ENCODE measurements at regions not wholly inside any gene's neighbourhood (a gene's known extent, or its start where the extent isn't known, plus 50 kb on each side); places are given as distances from the start of the nearest gene placed in this dataset.
"Not testable (repeated sequence)": the region's sequence is repeated elsewhere in the genome, so short reads cannot be mapped to it uniquely, and the experiment has no call there.

DNA sequence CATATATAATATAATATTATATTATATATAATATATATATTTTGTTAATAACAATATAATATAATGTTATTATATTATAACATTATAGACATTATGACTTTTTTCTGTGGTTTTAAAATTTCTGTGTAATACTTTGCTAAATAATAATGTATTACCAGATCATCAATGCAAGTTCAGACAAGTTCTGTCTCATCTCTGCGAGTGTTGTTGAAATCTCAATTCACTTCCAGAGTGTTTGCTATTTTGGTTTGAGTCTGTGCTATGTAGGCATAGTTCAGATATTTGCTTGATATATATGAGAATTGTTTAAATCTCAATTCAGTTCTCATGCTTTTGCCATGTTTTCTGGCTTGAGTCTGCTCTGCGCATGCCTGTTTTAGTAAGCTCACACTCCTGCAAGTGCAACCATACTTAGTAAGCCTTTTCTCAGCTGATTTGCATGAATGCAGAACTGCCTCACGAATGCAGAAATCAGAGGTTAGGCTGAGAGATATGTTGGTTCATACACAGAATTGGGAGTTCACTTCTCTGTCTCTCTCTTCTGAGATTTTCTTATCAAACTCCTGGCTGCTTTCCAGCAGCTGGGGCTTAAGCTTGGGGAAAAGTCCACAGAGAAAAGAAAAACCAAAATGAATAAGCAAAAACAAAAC lies 830.2 kb upstream of the SORCS1 start:
- no peak overlapping the region for H3K4me3 ChIP-seq (ENCODE audit: low read depth, low read length)

DNA sequence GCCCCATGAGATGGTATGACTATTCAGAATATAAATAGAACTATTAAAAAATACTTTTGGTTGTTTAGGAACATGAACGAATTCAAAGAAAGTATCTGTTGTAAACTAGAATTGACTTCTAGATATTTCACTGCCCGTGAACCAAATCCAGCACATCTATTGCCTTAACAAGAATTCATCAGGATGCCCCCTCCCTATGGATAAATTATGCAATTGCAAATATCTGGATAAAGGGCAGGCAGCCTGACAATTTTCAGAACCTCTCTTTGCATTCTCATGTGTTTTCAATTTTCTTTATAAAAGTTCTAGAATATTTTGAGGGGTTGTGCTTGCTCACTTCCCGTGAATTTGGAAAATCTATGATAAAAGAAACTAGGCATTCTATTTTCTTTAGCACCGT lies 822.1 kb upstream of the SORCS1 start:
- no peak overlapping the region for H3K4me3 ChIP-seq (ENCODE audit: low read depth, low read length)

DNA sequence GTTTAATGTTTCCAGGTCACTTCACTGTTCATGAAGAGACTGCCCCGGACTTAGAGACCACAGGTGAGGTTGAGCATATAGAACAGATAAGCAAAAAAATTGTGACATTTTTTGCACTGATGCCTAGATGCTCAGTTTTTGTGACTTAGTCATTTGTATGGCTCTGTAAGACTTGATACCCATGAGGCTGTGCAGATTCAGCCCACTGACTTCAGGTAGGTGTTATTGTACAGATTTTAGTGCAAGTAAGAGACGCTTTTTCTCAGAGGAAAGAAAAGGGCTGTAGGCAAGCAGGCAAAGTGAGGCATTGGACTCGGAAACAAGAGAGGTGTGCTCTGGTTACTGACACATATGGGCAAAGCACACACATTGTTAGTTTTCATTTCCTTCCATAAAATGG lies 820.1 kb upstream of the SORCS1 start:
- no peak overlapping the region for H3K4me3 ChIP-seq (ENCODE audit: low read depth, low read length)

DNA sequence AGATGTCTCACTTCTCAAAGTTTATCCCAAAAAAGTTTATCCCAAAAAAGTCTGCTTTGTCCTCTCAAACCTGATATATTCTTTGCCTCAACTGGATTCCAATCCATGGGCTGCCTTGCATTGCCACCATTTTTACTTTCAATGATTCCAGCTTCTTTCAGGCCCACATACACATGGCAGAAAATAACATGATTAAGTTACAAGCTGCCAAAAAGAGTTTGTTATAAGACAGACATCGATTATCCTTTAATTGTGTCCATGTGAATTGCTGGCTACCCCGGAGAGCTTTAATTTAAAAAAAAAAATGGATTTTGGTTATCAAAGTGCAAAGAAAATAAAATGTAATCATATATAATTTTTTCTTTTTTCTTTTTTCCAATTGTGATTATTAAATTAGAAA lies 819.6 kb upstream of the SORCS1 start:
- H3K4me3 ChIP-seq (ENCODE audit: low read depth, low read length), result no peak overlapping the region

DNA sequence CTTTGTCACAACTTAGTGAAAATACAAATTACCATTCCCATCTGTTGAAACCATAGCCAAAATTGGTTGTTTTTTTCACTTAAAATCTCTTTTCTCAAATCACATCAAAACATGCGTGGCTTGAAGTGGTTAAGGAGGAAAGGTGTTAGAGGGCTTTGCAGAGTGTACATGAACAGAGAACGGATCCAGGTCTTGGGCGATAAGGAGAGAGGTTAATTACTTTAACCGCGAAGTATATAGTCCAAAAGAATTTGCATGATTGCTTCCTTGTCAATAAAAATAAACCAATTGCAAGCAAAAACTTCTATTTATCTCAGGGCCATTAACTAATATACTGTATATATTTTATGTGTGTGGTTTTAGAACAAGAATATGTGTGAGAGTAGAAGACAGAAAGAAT lies 813.9 kb upstream of the SORCS1 start:
- H3K4me3 ChIP-seq (ENCODE audit: low read depth, low read length), result no peak overlapping the region

DNA sequence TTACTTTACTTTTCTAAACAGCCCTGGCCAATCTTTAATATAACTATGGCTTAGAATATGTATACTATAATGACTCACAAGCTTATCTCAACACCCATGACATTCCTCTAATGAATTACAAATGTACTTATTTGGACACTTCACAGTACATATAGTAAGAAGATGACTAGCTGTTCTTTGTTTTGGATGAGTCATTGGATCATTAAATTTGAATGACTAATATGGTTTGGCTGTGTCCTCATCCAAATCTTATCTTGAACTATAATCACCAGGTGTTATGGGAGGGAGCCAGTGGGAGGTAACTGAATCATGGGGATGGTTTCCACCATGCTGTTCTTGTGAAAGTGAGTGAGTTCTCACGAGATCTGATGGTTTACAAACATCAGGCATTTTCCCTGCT lies 807.5 kb upstream of the SORCS1 start:
- no peak overlapping the region for H3K4me3 ChIP-seq (ENCODE audit: low read depth, low read length)

DNA sequence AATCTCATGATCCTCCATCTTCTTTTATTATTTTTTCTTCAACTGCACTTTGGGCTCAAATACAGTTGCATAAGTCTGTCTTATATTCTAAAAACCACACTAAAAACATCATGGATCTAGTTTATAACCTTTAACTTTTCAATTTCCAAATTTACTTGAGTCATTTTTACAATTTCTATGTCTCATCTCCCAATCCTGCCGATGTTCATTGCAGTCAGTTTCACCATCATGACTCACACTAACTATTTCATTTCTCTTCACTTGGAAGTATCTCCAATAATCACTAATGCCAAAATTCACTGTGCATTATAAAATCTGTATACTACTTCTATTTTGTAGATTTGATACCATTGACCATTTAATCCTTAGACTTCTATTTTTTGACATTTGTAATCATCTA lies 806.9 kb upstream of the SORCS1 start:
- no peak overlapping the region for H3K4me3 ChIP-seq (ENCODE audit: low read depth, low read length)

DNA sequence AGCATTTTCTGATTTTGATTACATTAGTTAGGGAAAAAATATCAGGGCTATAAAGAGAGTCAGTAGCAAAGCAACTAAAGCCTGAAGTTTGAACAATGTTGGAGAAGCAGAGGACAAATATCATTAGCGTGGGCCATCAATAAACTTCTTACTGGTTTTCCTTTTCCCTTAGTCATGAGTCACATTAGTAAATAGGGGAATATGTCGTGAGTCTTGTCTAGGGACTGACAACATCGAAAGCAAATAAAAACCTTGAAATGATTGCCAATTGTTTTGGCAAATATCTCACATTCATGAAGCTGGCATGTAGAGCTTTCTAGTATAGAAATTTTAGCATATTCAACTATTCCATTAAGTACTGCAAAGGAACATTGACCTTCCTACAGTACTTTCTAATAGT lies 806.0 kb upstream of the SORCS1 start:
- H3K4me3 ChIP-seq (ENCODE audit: low read depth, low read length), result no peak overlapping the region

DNA sequence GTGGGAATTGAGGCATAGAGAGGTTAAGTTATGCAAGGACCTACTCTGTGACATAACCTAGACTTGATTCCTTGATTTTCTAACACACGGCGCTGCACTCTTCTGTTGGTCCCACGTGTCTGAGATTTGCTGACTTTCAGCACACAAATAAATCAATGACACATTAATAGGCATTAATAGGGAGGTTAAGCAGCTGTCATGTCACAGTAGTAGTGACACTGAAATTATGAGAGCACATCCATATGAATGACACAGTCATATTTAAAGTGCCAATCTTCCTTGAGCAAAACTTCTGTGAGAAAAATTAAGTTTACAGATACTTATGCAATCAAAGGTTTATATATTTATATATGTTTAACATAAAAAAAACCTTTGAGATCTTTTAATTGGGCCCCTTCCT lies 805.4 kb upstream of the SORCS1 start:
- H3K4me3 ChIP-seq (ENCODE audit: low read depth, low read length), result no peak overlapping the region

DNA sequence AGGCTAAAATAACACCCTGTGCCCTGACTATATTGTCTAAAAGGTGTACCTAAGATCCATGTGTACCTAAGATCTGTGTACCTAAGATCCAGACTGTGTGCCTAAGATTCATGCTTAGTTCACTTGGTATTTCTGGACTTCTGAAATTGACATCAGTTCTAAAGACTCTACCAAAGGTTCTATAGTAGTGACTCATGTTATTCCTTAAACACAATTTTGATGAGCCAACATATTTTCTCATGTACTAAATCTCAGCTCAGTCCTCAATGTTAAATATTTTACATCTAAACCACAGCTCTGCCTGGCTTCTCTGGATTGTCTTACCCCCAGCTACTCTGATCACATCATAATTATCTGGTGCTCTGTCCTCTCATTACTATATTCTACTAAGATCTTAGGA lies 802.3 kb upstream of the SORCS1 start:
- H3K4me3 ChIP-seq (ENCODE audit: low read depth, low read length), result no peak overlapping the region

DNA sequence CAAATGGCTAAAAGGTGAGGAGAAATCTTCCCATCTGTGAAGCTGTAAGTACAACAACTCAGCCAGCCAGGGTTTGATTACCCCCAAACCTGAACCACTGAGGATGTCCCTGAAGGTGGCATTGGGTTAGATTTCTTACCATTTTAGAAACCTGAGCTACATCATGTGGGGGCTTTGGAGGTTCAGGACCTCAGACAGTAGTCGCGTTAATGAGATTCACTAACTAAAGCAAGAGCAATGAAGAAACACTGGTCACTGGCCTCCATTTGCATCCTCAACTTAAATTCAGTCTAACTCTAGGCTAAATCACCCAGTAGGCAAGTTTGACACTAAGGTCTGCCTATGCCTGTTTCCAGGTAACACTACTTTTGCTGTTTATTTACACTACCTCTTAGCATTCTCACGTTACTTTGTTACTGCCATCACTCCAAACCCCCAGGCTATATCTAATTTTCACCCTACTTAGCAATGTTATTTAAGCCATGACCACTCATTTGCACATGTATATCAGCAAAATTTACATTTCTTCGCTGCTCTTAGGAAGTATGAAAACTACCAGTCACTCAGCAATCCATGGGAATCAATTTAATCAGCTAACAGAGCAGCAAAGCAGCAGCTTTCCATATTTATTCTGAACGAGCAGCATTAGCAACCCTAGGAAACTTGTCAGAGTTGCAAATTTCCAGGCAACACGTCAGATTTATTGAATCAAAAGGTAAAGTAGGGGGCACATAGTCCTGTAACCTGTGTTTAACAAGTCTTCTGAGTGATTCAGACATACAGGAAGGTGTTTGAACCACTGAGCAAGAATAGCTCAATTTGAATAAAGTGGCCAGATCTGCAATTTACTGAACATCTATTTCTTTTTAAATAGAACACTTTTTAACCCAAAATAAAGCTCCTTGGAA lies 788.4 kb upstream of the SORCS1 start:
- H3K4me3 ChIP-seq (ENCODE audit: low read depth, low read length), result no peak overlapping the region

DNA sequence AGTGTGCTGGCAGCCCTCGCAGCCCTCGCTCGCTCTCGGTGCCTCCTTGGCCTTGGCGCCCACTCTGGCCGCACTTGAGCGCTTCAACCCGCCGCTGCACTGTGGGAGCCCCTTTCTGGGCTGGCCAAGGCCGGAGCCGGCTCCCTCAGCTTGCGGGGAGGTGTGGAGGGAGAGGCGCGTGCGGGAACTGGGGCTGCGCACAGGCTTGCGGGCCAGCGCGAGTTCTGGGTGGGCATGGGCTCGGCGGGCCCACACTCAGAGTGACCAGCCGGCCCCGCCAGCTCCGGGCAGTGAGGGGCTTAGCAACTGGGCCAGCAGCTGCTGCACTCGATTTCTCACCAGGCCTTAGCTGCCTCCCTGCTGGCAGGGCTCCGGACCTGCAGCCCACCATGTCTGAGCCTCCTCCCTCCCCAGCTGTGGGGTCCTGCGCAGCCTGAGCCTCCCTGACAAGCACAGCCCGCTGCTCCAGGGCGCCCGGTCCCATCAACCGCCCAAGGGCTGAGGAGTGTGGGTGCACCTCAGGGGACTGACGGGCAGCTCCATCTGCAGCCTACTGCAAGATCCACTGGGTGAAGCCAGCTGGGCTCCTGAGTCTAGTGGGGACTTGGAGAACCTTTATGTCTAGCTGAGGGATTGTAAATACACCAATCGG lies 786.0 kb upstream of the SORCS1 start:
- not testable (repeated sequence) for H3K4me3 ChIP-seq (ENCODE audit: low read depth, low read length)

DNA sequence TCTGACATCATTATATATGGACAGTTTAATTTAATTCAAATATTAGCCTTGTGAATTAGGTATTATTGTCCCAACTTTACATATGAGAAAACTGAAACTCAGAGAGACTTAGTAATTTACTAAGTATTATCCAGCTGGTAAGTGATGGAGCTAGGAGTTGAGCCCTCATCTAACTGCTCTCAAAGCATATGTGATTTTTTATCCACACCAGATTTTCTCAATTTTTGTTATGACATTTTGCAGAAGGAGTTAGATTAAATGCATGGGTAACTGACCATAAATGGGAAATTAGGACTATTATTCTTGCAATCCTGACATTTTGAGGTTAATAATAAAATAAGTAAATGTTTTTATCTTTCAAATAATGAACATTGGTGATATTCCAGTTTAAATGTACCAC lies 778.3 kb upstream of the SORCS1 start:
- no peak overlapping the region for H3K4me3 ChIP-seq (ENCODE audit: low read depth, low read length)

DNA sequence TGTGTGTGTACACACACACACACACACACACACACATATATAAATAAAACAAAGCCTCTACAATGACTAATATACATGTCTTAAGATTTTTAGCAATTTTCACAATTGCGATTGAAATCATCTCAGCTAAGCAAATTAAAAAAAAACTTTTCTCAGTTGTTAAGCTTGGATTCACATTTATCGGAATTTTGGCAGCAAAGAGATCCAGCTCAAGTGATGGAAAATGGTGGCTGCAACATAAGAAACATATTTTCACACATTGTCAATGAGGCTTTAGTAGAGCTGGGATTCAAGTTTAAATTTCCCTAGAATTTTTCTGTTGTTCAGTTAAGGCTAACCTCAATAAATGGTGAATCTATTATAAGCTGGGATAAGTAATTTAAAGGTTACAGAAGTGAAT lies 768.6 kb upstream of the SORCS1 start:
- no peak overlapping the region for H3K4me3 ChIP-seq (ENCODE audit: low read depth, low read length)

DNA sequence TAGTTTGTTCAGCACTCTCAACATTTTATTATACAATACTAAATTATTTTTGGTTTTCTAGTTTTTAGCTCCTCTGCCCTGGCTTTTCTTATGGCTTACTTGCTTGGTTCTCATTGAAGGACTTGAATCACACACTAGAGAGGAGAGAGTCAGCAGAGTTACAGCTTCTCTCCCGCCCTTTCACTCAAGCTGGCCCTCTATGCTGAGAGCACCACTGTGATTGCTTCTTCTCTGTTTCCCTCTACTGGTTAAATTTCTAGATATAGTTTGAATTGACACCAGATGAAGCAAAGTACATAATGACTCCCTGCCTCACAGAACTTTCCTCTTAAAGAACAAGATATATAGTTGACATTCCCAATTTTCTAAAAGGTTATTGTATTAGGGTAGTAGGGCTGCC lies 767.3 kb upstream of the SORCS1 start:
- H3K4me3 ChIP-seq (ENCODE audit: low read depth, low read length), result no peak overlapping the region

DNA sequence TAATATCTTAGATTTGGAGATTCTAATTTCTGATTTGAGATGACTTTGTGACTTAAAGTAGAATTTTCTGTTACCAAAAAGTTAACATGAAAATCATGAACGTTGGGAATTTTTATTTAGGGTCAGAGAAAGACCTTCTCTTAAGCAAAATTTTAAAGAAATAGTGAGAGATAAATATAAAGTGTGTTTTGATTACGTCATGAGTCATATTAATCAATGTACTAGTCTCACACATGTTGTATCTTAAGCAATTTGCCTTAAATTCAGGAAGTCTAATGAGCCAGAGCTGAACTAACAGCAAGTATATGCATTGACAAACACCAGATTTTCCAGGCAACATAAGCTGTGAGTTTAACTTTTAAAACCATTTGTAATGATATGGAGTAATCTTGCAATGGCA lies 765.5 kb upstream of the SORCS1 start:
- H3K4me3 ChIP-seq (ENCODE audit: low read depth, low read length), result no peak overlapping the region

DNA sequence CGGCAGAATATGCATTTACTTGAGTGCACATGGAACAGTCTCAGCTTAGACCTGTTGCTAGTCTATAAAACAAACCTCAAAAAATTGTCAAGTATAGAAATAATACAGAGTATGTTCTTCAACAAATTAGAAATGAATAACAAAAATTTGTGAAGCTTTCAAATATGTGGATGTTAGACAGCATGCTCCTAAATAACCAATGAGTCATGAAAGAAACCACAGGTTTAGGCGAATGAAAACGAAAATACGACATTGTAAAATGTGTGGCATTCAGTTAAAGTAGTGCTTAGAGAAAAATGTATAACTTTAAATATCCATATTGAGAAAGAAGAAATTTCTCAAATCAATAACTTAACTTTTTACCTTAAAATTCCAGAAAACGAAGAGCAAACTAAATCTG lies 760.0 kb upstream of the SORCS1 start:
- H3K4me3 ChIP-seq (ENCODE audit: low read depth, low read length), result no peak overlapping the region

DNA sequence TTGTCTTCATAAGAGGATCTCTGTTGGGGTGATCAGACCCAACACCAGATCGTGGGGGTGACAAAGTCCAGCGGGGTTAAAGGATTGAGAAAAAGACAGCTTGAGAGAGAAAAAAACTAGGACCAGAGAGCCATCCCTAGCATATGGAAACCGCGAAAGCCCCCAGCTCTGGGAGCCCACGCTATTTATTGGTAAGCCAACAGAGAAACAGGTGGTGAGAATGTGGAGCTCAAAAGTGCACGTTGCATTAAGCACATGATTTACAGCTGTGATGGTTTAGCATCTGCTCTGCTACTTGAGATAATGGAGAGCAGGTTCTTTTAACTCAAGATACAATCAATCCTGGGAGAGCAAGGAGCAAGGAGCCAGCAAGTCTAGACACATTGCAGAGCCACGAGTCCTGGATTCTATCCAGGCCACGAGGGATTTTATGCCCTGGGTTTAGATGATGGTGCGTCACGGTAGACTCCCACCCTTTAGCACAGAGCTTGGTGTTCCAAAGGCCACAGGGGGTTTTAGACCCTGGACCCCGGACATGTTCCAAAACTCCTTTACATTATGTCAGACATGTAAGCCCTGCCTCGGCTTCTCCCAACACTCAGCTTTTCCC lies 755.2 kb upstream of the SORCS1 start:
- H3K4me3 ChIP-seq (ENCODE audit: low read depth, low read length), result no peak overlapping the region

DNA sequence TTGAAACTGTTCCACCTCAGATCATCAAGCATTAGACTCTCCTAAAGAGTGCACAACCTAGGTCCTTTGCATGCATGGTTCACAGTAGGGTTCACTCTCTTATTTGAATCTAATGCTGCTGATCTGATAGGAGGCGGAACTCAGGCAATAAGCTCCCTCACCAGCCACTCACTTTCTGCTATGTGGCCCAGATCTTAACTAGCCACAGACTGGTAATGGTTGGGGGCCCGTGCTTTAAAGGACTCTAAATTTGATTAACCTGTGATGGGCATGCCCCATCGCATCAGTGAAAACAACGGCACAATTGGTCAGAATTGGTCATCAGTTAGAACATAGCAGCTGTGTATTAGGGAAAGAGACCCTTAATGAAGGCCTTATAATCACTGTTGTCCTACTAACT lies 753.7 kb upstream of the SORCS1 start:
- no peak overlapping the region for H3K4me3 ChIP-seq (ENCODE audit: low read depth, low read length)

DNA sequence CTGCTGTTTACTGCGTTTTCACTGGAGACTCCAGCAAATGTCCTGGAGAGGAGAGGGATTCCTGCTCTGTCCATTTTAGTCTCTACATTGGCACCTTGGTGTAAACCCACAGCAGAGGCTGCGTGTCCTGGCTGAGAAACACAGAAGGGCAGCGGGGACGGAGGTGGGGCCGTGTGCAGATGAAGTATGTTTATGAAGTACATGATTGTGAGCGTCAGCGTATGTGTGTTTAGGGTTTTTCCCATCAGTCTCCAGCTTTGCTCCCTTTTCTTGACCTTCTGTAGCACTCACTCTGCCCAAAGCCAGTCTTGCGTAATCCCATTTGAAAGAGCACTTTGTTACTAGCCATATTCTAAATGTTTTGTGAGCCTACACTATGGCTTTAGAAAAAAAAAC lies 750.7 kb upstream of the SORCS1 start:
- H3K4me3 ChIP-seq (ENCODE audit: low read depth, low read length), result peak overlapping the region; percentile 61

DNA sequence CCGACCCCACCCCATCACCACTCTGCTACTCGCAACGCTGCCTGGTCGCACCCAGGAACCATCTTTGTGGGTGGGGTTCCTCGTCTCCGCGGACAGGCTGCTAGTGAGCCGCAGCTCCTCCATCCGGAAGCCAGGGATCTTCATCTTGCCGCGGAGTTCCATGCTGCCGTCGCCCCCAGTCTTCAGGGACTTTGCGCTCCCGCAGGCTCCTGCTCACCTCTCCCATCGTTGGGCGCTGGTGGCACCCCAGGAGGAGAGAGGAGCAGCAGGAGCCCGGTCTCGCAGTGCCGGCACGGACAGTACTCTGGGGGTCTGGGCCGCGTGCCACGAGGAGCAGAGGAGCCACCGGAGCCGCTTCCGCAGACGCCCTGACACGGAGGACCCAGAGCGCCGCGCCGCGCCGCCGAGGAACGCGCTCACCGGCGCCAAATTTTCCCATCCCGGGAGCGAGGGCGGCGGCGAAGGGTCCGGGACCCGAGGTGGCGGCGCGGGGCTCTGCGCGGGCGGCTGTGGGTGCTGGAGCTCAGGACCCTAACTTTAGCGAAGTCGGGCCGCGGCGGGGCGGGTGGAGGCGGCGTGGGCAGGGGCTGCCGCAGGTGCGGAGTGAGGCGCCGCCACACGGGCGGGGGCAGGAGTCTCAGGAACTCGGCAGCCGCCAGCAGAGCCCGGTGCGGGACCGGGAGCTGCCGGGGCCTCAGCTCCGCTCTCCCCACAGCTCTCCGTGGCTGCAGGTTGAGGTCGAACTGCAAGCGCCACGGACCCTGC lies 750.1 kb upstream of the SORCS1 start:
- peak overlapping the region; percentile 61 for H3K4me3 ChIP-seq (ENCODE audit: low read depth, low read length)

All from iPS-11a (cell line).